C4-2B (cell line): ENCODE measurements at regions not wholly inside any gene's neighbourhood (a gene's known extent, or its start where the extent isn't known, plus 50 kb on each side); places are given as distances from the start of the nearest gene placed in this dataset.

Source experiments
- H3K27ac ChIP-seq: fragments of 450-650 bp; 2 replicates; pipeline ENCODE4 v1.5.1; 2017
- CTCF ChIP-seq: fragments of 450-650 bp; conservative IDR thresholded peaks from 2 replicates; pipeline ENCODE4 v1.5.1; 2017; ENCODE audit warnings: mild to moderate bottlenecking
- ZFX ChIP-seq: fragments of 450-650 bp; IDR thresholded peaks from 2 replicates; pipeline ENCODE4 v1.6.1; 2017

GRCh38 chr5:82748688-82749460, 328.3 kb downstream of the TMEM167A start:
- H3K27ac ChIP-seq: no peak overlapping the region
- TF ChIP-seq CTCF (no peak), ZFX (no peak)

DNA sequence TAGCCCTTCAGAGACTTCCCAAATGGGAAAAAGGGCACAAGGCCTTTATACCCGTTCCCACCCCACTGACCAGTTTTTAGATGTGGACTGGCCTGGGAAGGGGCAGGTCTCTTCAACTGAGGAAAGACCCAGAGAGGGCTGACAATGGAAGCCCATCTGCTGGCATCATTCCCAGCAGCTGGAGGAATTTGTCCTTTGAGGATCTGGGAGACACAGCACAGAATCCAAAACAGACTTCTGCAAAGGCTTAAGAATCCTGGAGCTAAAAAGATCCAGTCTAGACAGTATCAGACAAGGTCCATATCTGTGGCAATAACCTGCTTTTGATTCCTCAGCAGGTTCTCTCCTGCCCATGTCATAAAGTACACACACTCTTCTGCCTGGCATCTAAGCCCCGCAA, 329.2 kb downstream of the TMEM167A start:
- no peak overlapping the region for H3K27ac ChIP-seq
- TF ChIP-seq CTCF: no peak
- no peak for TF ChIP-seq ZFX

DNA sequence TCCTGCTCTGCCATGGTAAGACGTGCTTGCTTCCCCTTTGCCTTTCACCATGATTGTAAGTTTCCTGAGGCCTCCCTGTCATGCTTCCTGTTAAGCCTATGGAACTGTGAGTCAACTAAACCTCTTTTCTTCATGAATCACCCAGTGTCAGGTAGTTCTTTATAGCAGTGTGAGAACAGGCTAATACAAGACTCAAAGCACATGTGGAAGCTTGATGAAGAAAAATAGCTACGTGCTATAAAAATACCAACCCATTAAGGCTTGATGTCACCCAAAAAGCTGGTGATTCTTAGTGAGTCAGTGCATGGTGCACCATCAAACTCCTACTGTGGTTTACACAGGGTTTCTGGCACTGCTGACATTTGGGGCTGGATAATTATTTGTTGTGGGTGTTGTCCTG, 332.2 kb downstream of the TMEM167A start:
- TF ChIP-seq CTCF: no peak
- TF ChIP-seq ZFX: no peak
- H3K27ac ChIP-seq: no peak overlapping the region

GRCh38 chr5:82738681-82739269, 338.4 kb downstream of the TMEM167A start:
- no peak overlapping the region for H3K27ac ChIP-seq
- TF ChIP-seq CTCF (no peak), ZFX (no peak)

- no peak overlapping the region for H3K27ac ChIP-seq
- TF ChIP-seq CTCF (no peak), ZFX (no peak)
Observed at GRCh38 chr5:82735160-82735789, 341.9 kb downstream of the TMEM167A start.

DNA sequence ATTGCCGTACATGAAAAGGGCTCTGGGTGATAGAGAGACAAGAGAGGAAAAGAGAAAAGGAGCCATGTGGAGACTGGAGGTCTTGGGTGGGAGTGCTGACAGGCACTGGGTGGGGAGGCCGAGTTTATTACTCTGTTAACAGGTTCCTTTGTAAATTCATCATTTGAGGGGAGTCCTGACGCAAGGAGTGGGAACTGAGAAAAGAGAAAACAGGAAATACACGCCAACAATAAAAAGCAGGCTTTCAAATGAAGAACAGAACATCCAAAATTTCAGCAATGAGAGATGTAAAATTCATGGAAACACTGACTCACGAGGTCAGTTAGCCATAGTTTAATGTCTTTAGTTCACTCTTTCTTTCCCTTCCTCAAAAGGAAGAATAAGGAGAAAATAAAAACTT, 342.8 kb downstream of the TMEM167A start:
- TF ChIP-seq ZFX (no peak), CTCF (no peak)
- H3K27ac ChIP-seq: no peak overlapping the region

- TF ChIP-seq CTCF (no peak), ZFX (no peak)
- no peak overlapping the region for H3K27ac ChIP-seq
Observed at GRCh38 chr5:82730913-82731312, 346.3 kb downstream of the TMEM167A start.
